Hematopoietic multipotent progenitor cell (in vitro differentiated cells): ENCODE measurements at regions not wholly inside any gene's neighbourhood (a gene's known extent, or its start where the extent isn't known, plus 50 kb on each side); places are given as distances from the start of the nearest gene placed in this dataset.

Experiments
- DNase-seq, 3 donors: peaks; one replicate each; pipeline ENCODE4 v3.0.0-alpha.2; 2011 to 2015; ENCODE audit warnings: low read depth in 2 of 3, low spot score in 2 of 3

GRCh38 chr2:150569761-150570160 is 82.3 kb upstream of the RND3 start:
- DNase-seq = no peak

- DNase-seq = no peak
Measured at GRCh38 chr2:150567771-150568301, 80.4 kb upstream of the RND3 start.

- no peak for DNase-seq
Measured at GRCh38 chr2:150566289-150566688, 78.8 kb upstream of the RND3 start.

- no peak for DNase-seq
Measured at GRCh38 chr2:150561076-150561475, 73.6 kb upstream of the RND3 start.

GRCh38 chr2:150557020-150557600 is 69.6 kb upstream of the RND3 start:
- no peak for DNase-seq

- DNase-seq = no peak
Measured at GRCh38 chr2:150555611-150556356, 68.3 kb upstream of the RND3 start.

- DNase-seq = no peak
Measured at GRCh38 chr2:150554046-150554445, 66.6 kb upstream of the RND3 start.

- no peak for DNase-seq
Measured at GRCh38 chr2:150552041-150552820, 64.8 kb upstream of the RND3 start.

GRCh38 chr2:150549381-150549780 is 61.9 kb upstream of the RND3 start:
- DNase-seq = no peak

- no peak for DNase-seq
Measured at GRCh38 chr2:150548527-150548926, 61.1 kb upstream of the RND3 start.

GRCh38 chr2:150545916-150546315 is 58.4 kb upstream of the RND3 start:
- DNase-seq = no peak

GRCh38 chr2:150544731-150545130 is 57.3 kb upstream of the RND3 start:
- DNase-seq = no peak

- DNase-seq = no peak
Measured at GRCh38 chr2:150542692-150543091, 55.2 kb upstream of the RND3 start.

GRCh38 chr2:150542172-150542571 is 54.7 kb upstream of the RND3 start:
- no peak for DNase-seq

- DNase-seq = no peak
Measured at GRCh38 chr2:150538651-150539201, 51.3 kb upstream of the RND3 start.
